WTC11 (cell line): ENCODE measurements at regions not wholly inside any gene's neighbourhood (a gene's known extent, or its start where the extent isn't known, plus 50 kb on each side); places are given as distances from the start of the nearest gene placed in this dataset.

Experiments used
- ATAC-seq: fragments of 200-7000 bp; cut with Tn5 transposase; 2 replicates; pipeline ENCODE4 v1.10.0; 2021; ENCODE audit warnings: mild to moderate bottlenecking, moderate library complexity
- CTCF ChIA-PET: fragments of 300-600 bp; sonication (Branson Sonifier 250); formaldehyde crosslinking; loops from one replicate; lab custom pipeline; 2021; ENCODE audit warnings: antibody characterized with exemption; lab: Charles Lee
- POLR2A ChIA-PET: fragments of 350-600 bp; sonication (Branson Sonifier 250); formaldehyde crosslinking; loops from one replicate; lab custom pipeline; 2021; ENCODE audit warnings: antibody characterized with exemption; lab: Charles Lee
- DNase-seq: peaks from one replicate; pipeline ENCODE4 v3.0.0; 2021; ENCODE audit warnings: low spot score
- H3K27ac Mint-ChIP-seq: 2 replicates; pipeline ENCODE4 v1.8.0; 2021; ENCODE audit warnings: mixed read lengths
- H3K27me3 Mint-ChIP-seq: 2 replicates; pipeline ENCODE4 v1.8.0; 2021; ENCODE audit warnings: low read depth, mild to moderate bottlenecking, moderate library complexity, mixed read lengths
- H3K36me3 Mint-ChIP-seq: 2 replicates; pipeline ENCODE4 v1.8.0; 2021; ENCODE audit warnings: mixed read lengths
- H3K4me1 Mint-ChIP-seq: 2 replicates; pipeline ENCODE4 v1.8.0; 2022; ENCODE audit warnings: mixed read lengths
- H3K4me3 Mint-ChIP-seq: 2 replicates; pipeline ENCODE4 v1.8.0; 2021; ENCODE audit warnings: mild to moderate bottlenecking, moderate library complexity, mixed read lengths
- H3K9me3 Mint-ChIP-seq: 2 replicates; pipeline ENCODE4 v1.8.0; 2021; ENCODE audit warnings: mixed read lengths
- AR ChIP-seq: fragments of 250-450 bp; sonication (Bioruptor Pico); IDR thresholded peaks from 2 replicates; pipeline ENCODE4 v1.9.0; 2021; ENCODE audit warnings: mild to moderate bottlenecking
- ATF3 ChIP-seq: sonication (generic); formaldehyde crosslinking; conservative IDR thresholded peaks from 2 replicates; pipeline ENCODE4 v1.8.1; 2022; ENCODE audit warnings: mild to moderate bottlenecking, missing genetic modification reagents
- CREM ChIP-seq: sonication (generic); formaldehyde crosslinking; IDR thresholded peaks from 2 replicates; pipeline ENCODE4 v1.8.1; 2022; ENCODE audit warnings: mild to moderate bottlenecking, missing genetic modification reagents, moderate library complexity
- ERG ChIP-seq: fragments of 250-450 bp; sonication (Bioruptor Pico); IDR thresholded peaks from 2 replicates; pipeline ENCODE4 v1.8.0; 2021; ENCODE audit warnings: mild to moderate bottlenecking
- GABPB1 ChIP-seq: sonication (generic); formaldehyde crosslinking; IDR thresholded peaks from 2 replicates; pipeline ENCODE4 v1.8.1; 2023; ENCODE audit warnings: mild to moderate bottlenecking, missing genetic modification reagents
- HMGXB4 ChIP-seq: sonication (generic); formaldehyde crosslinking; IDR thresholded peaks from 2 replicates; pipeline ENCODE4 v1.8.1; 2023; ENCODE audit warnings: mild to moderate bottlenecking, moderate library complexity, missing genetic modification reagents
- IRF2 ChIP-seq: sonication (generic); formaldehyde crosslinking; IDR thresholded peaks from 2 replicates; pipeline ENCODE4 v1.8.0; 2022; ENCODE audit warnings: low read depth, missing genetic modification reagents, borderline replicate concordance
- KAT7 ChIP-seq: sonication (generic); formaldehyde crosslinking; IDR thresholded peaks from 2 replicates; pipeline ENCODE4 v1.8.1; 2023; ENCODE audit warnings: missing genetic modification reagents, mild to moderate bottlenecking, borderline replicate concordance
- PRRX2 ChIP-seq: fragments of 250-450 bp; sonication (Bioruptor Pico); IDR thresholded peaks from 2 replicates; pipeline ENCODE4 v1.8.0; 2021; ENCODE audit warnings: mild to moderate bottlenecking
- RELA ChIP-seq: sonication (generic); formaldehyde crosslinking; IDR thresholded peaks from 2 replicates; pipeline ENCODE4 v1.8.1; 2022; ENCODE audit warnings: missing genetic modification reagents, mild to moderate bottlenecking, borderline replicate concordance
- SMAD3 ChIP-seq: sonication (generic); formaldehyde crosslinking; IDR thresholded peaks from 2 replicates; pipeline ENCODE4 v1.8.0; 2022; ENCODE audit warnings: missing genetic modification reagents, mild to moderate bottlenecking, borderline replicate concordance
- SMAD4 ChIP-seq: sonication (generic); formaldehyde crosslinking; IDR thresholded peaks from 2 replicates; pipeline ENCODE4 v1.8.0; 2022; ENCODE audit warnings: mild to moderate bottlenecking, missing genetic modification reagents
- ZBTB43 ChIP-seq: sonication (generic); formaldehyde crosslinking; IDR thresholded peaks from 2 replicates; pipeline ENCODE4 v1.8.1; 2023; ENCODE audit warnings: mild to moderate bottlenecking, missing genetic modification reagents
- ZNF396 ChIP-seq: fragments of 250-450 bp; sonication (Bioruptor Pico); IDR thresholded peaks from 2 replicates; pipeline ENCODE4 v1.8.0; 2021; ENCODE audit warnings: mild to moderate bottlenecking, moderate library complexity, borderline replicate concordance
- ZNF416 ChIP-seq: fragments of 250-450 bp; sonication (Bioruptor Pico); IDR thresholded peaks from 2 replicates; pipeline ENCODE4 v1.9.0; 2021; ENCODE audit warnings: mild to moderate bottlenecking, inconsistent platforms
- ZNF671 ChIP-seq: fragments of 250-450 bp; sonication (Bioruptor Pico); IDR thresholded peaks from 2 replicates; pipeline ENCODE4 v1.8.0; 2021; ENCODE audit warnings: mild to moderate bottlenecking

- no peak for TF ChIP-seq AR (CRISPR knock-in tag)
These were observed 152.5 kb downstream of the CCDC34 start (continued) for GRCh38 chr11:27210531-27210930.

GRCh38 chr11:27209562-27210005, 153.4 kb downstream of the CCDC34 start:
- H3K4me1 Mint-ChIP-seq: peaks cover 16% of the 10 kb centered on the region
- ChIA-PET POLR2A (interaction anchor here (0.7 kb wide), 1 partner anchor 173 kb away, joined by 3 read pairs; no protein-coding TSS in a partner anchor), CTCF (interaction anchor here (2.8 kb wide), 1 partner anchor 87 kb away, joined by 15 read pairs; no protein-coding TSS in a partner anchor)
- no peak for TF ChIP-seq HMGXB4 (CRISPR knock-in tag)
- no peak overlapping the region for H3K4me3 Mint-ChIP-seq
- no peak for DNase-seq
- peaks cover 19% of the 10 kb centered on the region for H3K36me3 Mint-ChIP-seq
- H3K9me3 Mint-ChIP-seq: no peaks in the 10 kb centered on the region
- no peaks in the 10 kb centered on the region for H3K27me3 Mint-ChIP-seq
- no peak for ATAC-seq
- H3K27ac Mint-ChIP-seq: no peak overlapping the region

GRCh38 chr11:27208846-27209245, 154.2 kb downstream of the CCDC34 start:
- Mint-ChIP-seq H3K27ac (no peak overlapping the region), H3K4me1 (peaks cover 15% of the 10 kb centered on the region), H3K27me3 (no peaks in the 10 kb centered on the region), H3K9me3 (no peaks in the 10 kb centered on the region)
- ATAC-seq (no peak), DNase-seq (no peak)
- CTCF ChIA-PET: no interaction called here
- TF ChIP-seq CREM: no peak
- no peak for TF ChIP-seq SMAD4 (CRISPR knock-in tag)
- TF ChIP-seq ZNF416 (CRISPR knock-in tag): no peak
- TF ChIP-seq IRF2 (CRISPR knock-in tag): no peak
- no peak for TF ChIP-seq RELA (CRISPR knock-in tag)
- TF ChIP-seq PRRX2: no peak
- TF ChIP-seq ATF3: no peak
- TF ChIP-seq, all 79 proteins: peak for 0
- POLR2A ChIA-PET: no interaction called here
- Mint-ChIP-seq H3K36me3 (peaks cover 19% of the 10 kb centered on the region), H3K4me3 (no peak overlapping the region)

- ChIA-PET CTCF (interaction anchor here (0.7 to 0.8 kb wide), 2 partner anchors 89 to 331 kb away, joined by 3 read pairs; no protein-coding TSS in a partner anchor), POLR2A (interaction anchor here (0.6 kb wide), 1 partner anchor 511 kb away, joined by 3 read pairs; no protein-coding TSS in a partner anchor)
- Mint-ChIP-seq H3K4me1 (peaks cover 22% of the 10 kb centered on the region), H3K36me3 (peaks cover 21% of the 10 kb centered on the region), H3K4me3 (no peak overlapping the region), H3K27me3 (no peaks in the 10 kb centered on the region), H3K9me3 (no peaks in the 10 kb centered on the region), H3K27ac (no peak overlapping the region)
- TF ChIP-seq ZBTB43 (no peak), ERG (CRISPR knock-in tag) (no peak), SMAD3 (CRISPR knock-in tag) (no peak), GABPB1 (CRISPR knock-in tag) (no peak), KAT7 (CRISPR knock-in tag) (no peak), ZNF396 (CRISPR knock-in tag) (no peak), ZNF671 (no peak)
- ATAC-seq: no peak
- DNase-seq: no peak
These were observed 155.9 kb downstream of the CCDC34 start for GRCh38 chr11:27207025-27207650.
